ENCODE measurements at regions not wholly inside any gene's neighbourhood (a gene's known extent, or its start where the extent isn't known, plus 50 kb on each side); places are given as distances from the start of the nearest gene placed in this dataset. TPM values are rescaled to one million over a fixed set of nuclear protein-coding genes. Genes with fewer than 3 reads are reported as not detected.

- Histone ChIP-seq H3K36me3 (no peaks in the 10 kb centered on the region), H3K4me3 (no peak overlapping the region), H3K4me1 (no peaks in the 10 kb centered on the region), H3K27ac (no peak overlapping the region), H3K27me3 (no peaks in the 10 kb centered on the region), H3K9me3 (peaks cover 0 to 5% (median 0%) of the 10 kb centered on the region in 4 donors)
- 82 to 86% methylated on average over 1 of the region's 1 CpG for WGBS, 2 donors
- TF ChIP-seq POLR2A (IDR thresholded peaks at IDR 0.05): no peak
- TF ChIP-seq, protein P1, sequence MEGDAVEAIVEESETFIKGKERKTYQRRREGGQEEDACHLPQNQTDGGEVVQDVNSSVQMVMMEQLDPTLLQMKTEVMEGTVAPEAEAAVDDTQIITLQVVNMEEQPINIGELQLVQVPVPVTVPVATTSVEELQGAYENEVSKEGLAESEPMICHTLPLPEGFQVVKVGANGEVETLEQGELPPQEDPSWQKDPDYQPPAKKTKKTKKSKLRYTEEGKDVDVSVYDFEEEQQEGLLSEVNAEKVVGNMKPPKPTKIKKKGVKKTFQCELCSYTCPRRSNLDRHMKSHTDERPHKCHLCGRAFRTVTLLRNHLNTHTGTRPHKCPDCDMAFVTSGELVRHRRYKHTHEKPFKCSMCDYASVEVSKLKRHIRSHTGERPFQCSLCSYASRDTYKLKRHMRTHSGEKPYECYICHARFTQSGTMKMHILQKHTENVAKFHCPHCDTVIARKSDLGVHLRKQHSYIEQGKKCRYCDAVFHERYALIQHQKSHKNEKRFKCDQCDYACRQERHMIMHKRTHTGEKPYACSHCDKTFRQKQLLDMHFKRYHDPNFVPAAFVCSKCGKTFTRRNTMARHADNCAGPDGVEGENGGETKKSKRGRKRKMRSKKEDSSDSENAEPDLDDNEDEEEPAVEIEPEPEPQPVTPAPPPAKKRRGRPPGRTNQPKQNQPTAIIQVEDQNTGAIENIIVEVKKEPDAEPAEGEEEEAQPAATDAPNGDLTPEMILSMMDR (IDR thresholded peaks at IDR 0.05): no peak
- no peak for TF ChIP-seq EP300 (IDR thresholded peaks at IDR 0.05)
- no peak for DNase-seq (ENCODE audit: low spot score in 2 of 2)
Observed at GRCh38 chr6:54787825-54788224, 58.7 kb upstream of the FAM83B start.

Small RNA genes in the stretch of these regions (small RNA-seq; reads per million reads assigned to genes)
- not detected for gene RNU6-1023P

Data from tibial nerve (tissue), 4 donors.